GM12873 (cell line): ENCODE measurements at regions not wholly inside any gene's neighbourhood (a gene's known extent, or its start where the extent isn't known, plus 50 kb on each side); places are given as distances from the start of the nearest gene placed in this dataset.

Source experiments
- CTCF ChIP-seq: IDR thresholded peaks from 2 replicates; pipeline ENCODE4 v1.5.1; 2012; ENCODE audit warnings: low read depth, mild to moderate bottlenecking, moderate library complexity, low read length, control low read depth; ENCODE audit not compliant: insufficient read depth; ENCODE audit errors: missing control alignments

DNA sequence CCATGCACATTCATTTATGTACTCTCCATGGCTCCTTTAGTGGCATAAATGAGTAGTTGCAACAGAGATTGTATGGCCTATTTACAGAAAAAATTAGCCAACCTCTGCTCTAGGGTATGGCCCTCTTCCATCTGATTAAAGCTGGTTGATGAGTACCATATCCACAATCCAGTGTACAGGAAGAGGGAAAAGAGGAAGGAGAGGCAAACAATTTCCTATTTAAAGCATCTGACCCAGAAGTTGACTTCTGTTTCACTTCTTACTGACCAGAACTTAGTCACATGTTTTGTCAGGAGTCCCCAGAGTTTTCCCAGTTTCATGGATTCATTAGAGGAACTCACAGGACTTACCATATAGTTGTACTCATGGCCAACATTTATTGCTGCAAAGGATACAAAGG is 68.6 kb upstream of the STARD4 start:
- no peak for TF ChIP-seq CTCF

GRCh38 chr5:111574311-111574710 is 62.0 kb upstream of the STARD4 start:
- TF ChIP-seq CTCF = no peak

DNA sequence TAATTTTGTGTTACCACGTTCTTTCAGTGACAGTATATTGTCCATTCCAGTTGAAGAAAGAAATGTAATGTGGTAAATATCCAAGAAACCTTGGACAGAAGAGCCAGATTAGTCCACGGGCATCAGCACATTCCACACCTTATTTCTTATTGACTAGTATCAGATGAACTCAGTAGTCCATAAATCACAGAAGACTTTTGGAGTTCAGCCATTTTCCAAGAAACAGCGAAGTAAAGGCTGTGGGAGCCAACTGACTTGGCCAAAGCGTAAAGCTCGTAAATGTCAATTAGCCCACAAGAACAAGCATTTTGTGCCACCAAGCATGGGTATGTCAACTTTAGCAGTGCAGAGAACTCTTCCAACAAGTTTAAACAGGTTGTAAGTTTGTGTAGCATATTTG is 60.2 kb upstream of the STARD4 start:
- no peak for TF ChIP-seq CTCF

DNA sequence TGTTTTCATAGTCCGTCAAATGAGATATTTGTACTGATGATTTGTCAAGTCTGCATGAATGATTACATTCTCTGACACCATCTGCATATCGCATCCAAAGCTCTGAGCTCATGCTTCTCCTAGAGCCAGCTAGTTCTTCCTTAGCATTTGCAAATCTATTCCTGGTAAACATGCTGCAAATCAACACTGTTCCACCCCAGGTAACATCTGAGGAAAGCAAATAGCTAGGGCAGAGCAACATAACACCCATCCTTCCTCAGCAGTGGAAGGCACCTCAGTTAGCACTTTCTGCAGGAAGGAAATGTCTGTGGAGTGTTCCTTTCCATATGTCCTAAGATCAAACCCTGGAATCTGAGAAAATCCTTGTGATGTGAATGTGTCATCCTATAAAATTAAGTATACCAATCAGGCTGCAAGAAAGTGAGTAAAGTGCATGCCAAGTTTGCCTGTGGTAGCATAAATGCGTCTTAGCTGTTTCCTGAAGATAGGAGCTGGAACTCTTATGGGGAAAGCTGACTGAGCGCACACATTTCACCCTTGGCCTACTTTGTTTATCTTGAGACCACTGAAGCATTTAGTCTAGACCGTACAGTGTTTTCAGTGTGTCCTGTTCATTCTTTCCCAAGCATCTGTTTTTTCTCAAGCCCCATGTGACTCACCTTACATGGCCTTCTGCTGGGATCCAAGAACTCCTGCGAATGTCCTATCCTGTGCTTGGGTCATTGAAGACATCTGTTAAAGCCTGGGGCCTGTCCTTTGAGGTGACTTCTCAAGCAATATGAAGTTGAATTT is 50.9 kb upstream of the STARD4 start:
- no peak for TF ChIP-seq CTCF

DNA sequence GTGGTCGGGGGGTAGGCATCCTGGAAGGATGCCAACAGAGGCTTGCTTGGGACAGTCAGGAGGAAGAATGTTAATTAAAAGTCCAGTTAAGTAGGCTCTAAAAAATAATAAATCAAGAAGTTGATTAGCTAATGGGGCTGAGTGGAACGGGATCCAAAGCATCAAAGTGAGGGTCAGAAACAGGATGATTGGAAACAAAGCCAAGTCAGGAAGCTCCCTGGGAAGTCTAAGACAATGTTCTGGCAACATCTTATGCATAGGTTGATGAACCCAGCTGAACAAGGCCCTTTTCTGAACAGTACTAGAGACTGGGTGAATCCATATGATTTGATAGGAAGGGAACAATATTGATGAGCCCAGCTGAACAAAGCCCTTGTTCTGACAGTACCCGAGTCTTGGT is 50.2 kb upstream of the STARD4 start:
- no peak for TF ChIP-seq CTCF
